DMS114 treated with DMSO at 0.1 percent for 48 hours (cell line): ENCODE measurements at regions not wholly inside any gene's neighbourhood (a gene's known extent, or its start where the extent isn't known, plus 50 kb on each side); places are given as distances from the start of the nearest gene placed in this dataset.

Experiments
- DNase-seq: peaks from one replicate; lab custom pipeline; 2025; ENCODE audit not compliant: unreplicated experiment; lab: John Stamatoyannopoulos, UW

DNA sequence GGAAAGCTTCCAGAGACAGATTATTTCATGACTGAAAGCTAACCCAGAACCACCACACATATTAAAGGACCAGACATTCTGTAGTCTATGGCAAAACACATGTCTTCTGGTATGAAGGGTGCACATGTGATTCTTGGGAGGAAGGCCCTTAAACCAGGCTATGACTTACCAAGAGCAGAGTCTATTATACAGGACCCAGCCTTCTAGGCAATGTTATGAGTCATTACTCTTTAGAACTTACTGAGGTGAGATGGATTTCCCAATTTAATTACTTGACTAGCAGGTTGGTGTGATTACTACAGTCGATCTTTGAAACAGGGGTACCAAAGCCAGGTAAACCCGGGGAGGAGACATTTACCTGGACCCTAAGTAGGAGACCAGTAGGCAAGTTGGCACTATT, 350.8 kb downstream of the TRIB2 start:
- DNase-seq = no peak

DNA sequence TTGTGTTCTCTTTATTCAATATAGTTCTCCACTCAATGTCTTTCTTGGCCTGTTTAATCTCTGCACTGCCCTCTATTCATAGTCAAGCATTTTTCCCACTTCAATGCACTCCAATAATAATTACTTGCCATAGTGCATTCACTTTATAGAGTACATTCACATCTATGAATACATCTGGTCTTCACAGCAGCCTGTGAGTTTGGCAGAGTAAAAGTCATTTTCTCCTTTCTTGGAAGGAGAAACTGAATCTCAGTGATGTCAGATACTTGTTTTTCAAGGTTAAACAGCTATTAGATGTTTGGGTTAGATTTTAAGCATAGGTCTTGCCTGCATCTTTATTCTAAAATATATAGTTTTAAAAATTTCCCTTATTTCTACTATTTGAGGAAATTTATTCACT, 373.2 kb downstream of the TRIB2 start:
- DNase-seq = no peak

DNA sequence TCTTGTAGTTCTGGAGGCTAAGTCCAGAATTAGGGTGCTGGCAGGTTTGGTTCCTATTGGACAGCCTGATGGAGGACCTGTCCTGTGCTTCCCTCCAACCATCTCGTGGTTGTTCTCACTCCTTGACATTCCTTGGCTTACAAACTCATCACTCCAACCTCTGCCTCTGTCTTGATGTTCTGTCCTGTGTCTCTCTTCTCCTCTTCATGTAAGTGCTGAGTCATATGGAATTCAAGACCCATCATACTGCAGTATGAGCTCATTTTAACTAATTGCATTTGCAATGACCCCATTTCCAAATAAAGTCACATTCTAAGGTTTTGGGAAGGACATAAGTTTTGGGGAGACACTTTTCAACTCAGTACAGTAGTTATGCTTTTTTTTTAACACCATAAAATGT, 374.7 kb downstream of the TRIB2 start:
- DNase-seq = no peak

DNA sequence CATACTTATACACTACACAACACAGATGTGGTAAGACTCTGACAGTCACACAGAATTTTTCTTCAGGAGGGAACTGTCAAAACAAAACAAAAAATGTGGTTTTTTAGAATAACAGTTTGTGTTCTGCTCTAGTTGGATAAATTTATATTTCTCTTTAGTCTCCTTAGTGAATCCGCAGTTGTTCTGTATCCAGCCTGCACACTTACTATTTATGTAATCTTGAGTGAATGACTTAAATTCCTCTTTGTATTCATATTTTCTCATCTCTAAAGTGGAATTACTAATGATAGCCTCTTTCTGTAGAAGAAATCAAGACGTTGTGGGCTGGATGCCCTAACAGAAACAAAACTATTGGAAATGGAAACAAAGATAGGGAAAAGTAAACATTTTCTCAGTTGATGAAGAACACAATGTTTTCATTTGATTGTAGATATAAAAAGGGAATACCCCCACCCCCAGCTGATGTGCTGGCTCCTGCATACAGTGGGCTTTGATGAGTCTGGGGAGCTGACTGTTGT, 375.2 kb downstream of the TRIB2 start:
- no peak for DNase-seq

DNA sequence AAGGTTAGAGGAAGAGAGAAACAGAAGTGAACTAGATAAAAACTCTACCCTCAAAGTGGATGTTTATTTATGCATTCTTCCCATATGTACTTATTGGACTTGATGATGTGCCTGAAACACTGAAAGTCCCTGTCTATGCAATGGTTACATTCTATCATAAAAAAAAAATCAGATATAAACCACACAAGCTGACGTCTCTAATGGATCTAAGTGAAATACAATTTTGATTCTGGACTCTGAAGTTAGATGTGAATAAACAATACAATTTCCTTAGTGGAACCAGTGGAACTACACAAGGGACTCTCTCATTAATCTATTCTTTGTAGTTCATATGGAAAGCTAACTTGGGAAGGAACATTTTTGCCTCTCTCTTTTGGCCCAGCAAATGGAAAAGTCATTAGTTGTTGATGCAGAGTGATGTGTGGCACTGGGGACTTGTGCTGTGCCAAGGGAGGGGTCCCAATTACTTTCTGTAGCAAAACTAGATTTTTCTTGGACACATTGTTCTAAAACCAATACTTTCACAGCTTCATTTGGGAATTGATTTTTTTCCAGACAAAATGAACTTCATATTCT, 376.8 kb downstream of the TRIB2 start:
- no peak for DNase-seq

DNA sequence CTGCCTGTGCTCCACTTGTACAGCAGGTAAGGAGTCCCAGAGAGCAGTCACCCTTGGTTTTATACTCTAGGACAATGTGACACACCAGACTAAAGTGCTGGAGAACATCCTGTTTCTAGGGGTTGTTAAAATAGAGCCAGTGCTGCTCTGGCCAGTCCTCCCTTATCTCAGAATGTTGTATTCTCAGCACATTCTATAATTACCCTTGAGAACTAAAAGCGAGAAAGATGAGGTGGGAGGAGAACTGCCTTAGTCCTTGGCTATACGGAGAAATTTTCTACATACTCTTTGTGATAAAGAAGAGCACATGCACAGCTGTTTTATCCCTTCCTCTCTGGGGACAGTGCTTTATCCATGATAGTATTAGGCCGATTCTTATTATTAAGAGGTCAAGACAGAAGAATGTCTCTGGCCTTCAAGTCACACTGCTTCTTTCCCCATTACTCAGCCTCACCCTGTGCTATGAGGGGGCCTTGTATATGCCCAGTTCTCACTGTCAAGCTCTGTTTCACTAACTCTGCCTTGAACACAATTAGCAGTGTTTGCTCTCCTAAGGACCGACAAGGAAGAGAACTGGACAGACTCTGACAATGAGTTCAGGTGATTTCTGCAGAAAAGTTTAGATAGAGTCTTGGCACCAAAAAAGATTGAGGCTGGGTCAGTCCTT, 385.8 kb downstream of the TRIB2 start:
- DNase-seq = no peak

GRCh38 chr2:13103151-13103550, 386.4 kb downstream of the TRIB2 start:
- DNase-seq = no peak

- DNase-seq = no peak
Observed at GRCh38 chr2:13103778-13104493, 387.2 kb downstream of the TRIB2 start.

GRCh38 chr2:13104723-13105122, 388.0 kb downstream of the TRIB2 start:
- DNase-seq = no peak

DNA sequence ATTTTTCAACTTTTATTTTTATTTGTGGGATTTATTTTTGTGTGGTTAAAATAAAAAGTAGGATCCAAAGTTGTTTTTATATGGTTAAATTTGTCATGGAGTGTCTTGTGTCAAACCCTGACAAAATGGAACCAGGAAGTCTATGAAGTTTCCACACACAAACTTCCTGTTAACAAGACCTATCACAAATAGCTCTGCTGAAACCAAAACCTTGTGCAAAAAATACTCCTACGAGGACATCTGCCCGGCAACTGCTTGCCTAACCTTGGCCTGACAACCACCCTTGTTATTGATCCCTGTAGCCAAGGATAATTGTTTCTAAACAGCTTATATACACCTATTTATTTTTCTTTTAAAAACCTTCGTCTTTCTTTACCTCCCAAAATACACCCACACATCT, 389.6 kb downstream of the TRIB2 start:
- no peak for DNase-seq

DNA sequence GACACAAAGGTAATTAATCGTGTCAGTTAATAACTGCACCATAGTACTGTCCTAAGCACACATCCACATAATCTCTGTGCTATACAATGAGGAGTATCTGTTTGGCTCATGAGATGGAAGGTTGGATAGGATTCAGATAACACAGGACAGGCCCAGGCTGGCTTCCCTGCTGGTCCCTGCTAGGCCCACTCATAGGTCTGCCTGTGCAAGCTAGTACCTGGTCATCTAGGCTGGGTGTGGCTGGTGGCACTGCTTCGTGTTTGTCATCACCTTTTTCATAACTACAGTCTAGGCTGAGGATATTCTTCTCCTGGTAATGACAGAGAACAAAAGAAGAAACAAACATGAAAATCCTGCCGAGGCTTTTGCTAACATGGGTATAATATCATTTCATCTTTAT, 392.8 kb downstream of the TRIB2 start:
- no peak for DNase-seq

- no peak for DNase-seq
Observed at GRCh38 chr2:13110825-13111224, 394.1 kb downstream of the TRIB2 start.

- no peak for DNase-seq
Observed at GRCh38 chr2:13113002-13113401, 396.3 kb downstream of the TRIB2 start.

GRCh38 chr2:13114391-13114790, 397.7 kb downstream of the TRIB2 start:
- no peak for DNase-seq

DNA sequence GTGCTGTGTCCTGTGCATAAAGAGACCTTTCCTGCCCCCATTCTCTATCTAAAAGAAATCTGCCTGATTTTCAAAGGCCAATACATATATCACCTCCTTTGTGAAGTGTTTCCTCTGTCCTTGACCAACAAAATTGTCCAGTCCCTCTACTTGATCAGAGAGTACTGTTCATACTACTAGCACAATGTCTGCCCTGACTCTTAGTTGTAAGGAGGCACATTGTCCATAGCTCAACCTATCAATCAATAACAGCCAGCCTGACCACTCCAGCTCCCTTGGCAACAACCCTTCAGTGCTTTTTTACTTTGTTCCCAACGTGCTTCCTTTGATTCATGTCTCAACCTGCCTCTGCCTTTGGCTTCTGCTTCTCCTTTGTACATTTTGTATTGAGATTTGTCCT, 398.9 kb downstream of the TRIB2 start:
- no peak for DNase-seq

DNA sequence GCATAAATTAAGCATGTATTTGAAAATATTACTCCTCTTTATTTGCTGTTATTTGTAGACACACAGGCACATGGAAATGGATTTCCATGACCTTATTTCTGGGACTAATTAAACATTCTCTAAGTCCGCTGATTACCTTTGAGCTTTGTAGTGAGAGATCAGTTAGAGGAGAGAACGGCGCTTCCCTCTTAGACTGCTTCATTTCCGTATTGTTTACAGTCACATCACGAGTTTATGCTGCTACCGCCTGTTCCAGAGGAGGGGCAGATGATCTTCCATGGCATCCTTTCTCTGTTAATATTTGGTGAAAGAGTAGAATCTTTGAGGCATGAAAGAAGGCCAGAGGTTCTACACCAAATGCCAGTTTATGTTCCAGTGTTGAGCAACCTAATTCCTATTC, 404.4 kb downstream of the TRIB2 start:
- no peak for DNase-seq

GRCh38 chr2:13128139-13128538, 411.4 kb downstream of the TRIB2 start:
- DNase-seq = no peak

- DNase-seq = no peak
Observed at GRCh38 chr2:13135369-13135768, 418.6 kb downstream of the TRIB2 start.

DNA sequence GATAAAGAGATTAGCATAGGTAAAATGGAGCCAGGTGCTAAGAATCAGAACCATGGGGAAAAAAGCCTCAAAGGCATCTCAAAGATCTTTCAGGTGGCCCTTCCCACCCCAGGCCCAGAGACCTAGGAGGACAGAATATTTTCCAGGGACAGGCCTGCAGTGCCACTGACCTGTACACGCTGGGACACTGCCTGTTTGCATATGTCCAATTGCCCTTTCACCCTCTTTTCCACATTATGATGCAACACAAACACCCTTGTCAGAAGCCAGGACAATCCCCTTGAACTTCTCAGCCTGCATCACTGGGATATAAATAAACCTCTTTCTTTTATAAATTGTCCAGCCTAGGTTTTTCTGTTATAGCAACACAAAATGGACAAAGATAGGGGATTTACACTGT, 419.1 kb downstream of the TRIB2 start:
- DNase-seq = no peak

GRCh38 chr2:13137679-13138078, 420.9 kb downstream of the TRIB2 start:
- no peak for DNase-seq

DNA sequence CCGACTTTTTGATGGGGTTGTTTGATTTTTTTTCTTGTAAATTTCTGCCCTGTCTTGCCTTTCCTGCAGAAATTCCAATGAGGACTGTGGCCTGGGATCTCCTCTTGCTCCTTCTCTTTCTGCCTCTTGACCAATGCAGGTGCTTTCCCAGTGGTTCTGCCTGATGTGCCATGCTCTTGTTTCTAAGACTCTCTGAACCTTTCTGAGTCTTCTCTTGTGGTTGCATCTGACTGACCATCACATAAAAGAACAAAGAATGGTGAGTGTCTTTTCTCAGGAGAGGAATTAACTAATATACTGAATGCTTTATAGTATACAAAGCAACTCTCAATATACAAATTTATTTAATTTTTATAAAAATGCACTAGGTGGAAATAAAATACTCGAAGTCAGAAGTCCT, 424.6 kb downstream of the TRIB2 start:
- no peak for DNase-seq

DNA sequence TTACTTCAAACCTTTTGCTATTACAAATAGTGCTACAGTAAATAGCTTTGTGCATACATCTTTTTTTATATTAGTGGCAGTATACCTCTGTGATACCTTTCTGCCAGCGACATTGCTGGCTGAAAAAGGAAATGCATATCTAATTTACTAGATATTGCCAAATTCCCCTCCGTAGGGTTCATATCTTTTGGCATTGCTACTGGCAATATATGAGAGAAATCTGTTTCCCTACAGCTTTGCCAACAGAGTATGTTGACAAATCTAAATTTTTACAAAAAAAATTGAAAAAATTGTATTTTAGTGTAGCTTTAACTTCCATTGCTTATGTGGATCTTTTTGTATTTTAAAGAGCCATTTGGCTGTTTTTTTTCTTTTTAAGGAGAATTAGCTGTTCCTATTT, 426.7 kb downstream of the TRIB2 start:
- no peak for DNase-seq
